MM.1S (cell line): ENCODE measurements at regions not wholly inside any gene's neighbourhood (a gene's known extent, or its start where the extent isn't known, plus 50 kb on each side); places are given as distances from the start of the nearest gene placed in this dataset.

Source experiments
- EZH2 ChIP-seq: fragments of 300-600 bp; sonication (generic); optimal IDR thresholded peaks from 2 replicates; pipeline ENCODE3; 2017; ENCODE audit warnings: low read depth, mild to moderate bottlenecking, antibody characterized with exemption, low read length, mixed read lengths
- EZH2phosphoT487 ChIP-seq: fragments of 300-600 bp; sonication (generic); IDR thresholded peaks from 2 replicates; pipeline ENCODE4 v1.6.1; 2018; ENCODE audit warnings: antibody characterized with exemption, low read length
- TF ChIP-seq, protein P1 (sequence below): fragments of 300-600 bp; sonication (generic); IDR thresholded peaks from 2 replicates; pipeline ENCODE4 v1.5.1; 2016; ENCODE audit warnings: antibody characterized with exemption, low read length, mixed read lengths

DNA sequence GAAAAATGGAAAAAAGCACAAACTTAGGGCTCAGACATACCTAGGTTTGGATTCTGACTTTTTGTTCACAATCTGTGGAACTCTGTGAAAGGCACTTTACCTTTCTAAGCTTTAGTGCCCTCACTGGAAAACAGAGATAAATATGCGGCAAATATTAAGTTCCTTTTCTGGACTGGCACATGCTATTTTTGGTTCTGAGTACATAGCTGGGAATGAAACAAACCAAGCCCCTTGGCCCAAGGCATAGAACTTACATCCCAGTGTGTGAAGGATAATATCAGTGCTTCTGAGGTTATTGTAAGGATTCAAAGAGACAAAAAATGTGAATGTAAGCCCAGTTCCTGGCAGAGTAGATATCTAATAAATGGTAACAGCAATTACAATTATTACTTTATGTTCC is 227.5 kb downstream of the ADAMTS15 start:
- TF ChIP-seq, protein P1, sequence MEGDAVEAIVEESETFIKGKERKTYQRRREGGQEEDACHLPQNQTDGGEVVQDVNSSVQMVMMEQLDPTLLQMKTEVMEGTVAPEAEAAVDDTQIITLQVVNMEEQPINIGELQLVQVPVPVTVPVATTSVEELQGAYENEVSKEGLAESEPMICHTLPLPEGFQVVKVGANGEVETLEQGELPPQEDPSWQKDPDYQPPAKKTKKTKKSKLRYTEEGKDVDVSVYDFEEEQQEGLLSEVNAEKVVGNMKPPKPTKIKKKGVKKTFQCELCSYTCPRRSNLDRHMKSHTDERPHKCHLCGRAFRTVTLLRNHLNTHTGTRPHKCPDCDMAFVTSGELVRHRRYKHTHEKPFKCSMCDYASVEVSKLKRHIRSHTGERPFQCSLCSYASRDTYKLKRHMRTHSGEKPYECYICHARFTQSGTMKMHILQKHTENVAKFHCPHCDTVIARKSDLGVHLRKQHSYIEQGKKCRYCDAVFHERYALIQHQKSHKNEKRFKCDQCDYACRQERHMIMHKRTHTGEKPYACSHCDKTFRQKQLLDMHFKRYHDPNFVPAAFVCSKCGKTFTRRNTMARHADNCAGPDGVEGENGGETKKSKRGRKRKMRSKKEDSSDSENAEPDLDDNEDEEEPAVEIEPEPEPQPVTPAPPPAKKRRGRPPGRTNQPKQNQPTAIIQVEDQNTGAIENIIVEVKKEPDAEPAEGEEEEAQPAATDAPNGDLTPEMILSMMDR, result no peak
- TF ChIP-seq EZH2phosphoT487 (no peak), EZH2 (no peak)
